NCI-H524 treated with DMSO at 0.1 percent for 48 hours (cell line): ENCODE measurements at regions not wholly inside any gene's neighbourhood (a gene's known extent, or its start where the extent isn't known, plus 50 kb on each side); places are given as distances from the start of the nearest gene placed in this dataset.

ENCODE experiments used
- DNase-seq: peaks from one replicate; lab custom pipeline; 2025; lab: John Stamatoyannopoulos, UW

DNA sequence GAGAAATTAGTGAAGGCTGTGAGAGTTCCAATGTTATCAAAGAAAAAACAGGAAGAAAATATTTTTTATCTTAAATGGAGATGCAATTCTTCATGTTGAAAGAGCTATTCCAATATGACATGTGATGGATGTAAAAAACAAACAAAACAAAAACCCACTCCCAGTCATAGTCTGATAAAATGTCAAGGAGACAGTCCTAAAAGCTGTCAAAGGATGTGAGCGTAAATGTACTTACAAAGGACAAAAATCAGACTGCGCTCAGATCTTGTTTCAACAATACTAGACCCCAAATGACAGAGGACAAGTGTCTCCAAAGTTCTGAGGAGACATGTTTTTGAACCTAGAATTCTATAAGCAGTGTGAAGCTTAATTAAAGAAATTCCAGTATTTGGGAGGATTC lies 265.8 kb downstream of the PLPP3 start:
- no peak for DNase-seq

DNA sequence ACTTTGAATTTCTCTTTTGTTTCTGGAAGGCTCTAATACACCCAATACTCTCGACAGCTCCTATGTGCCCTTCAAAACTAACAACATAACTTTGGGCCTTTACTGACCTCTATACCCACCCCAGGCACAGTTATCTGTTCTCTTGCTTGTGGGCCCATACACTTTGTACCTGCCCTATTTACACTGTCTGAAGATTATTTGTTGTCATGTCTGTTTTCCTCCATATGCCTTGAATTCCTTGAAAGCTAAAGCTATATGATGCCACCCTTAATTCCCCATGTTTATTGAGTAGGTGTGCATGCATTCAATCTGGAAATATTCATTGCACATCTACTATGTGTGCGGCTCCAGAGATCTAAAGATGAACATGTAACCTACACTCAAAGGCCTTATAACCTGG lies 267.6 kb downstream of the PLPP3 start:
- no peak for DNase-seq

GRCh38 chr1:56310945-56311344 lies 268.4 kb downstream of the PLPP3 start:
- DNase-seq = no peak

- no peak for DNase-seq
Measured at GRCh38 chr1:56309065-56309464, 270.3 kb downstream of the PLPP3 start.

GRCh38 chr1:56304975-56305374 lies 274.4 kb downstream of the PLPP3 start:
- no peak for DNase-seq

DNA sequence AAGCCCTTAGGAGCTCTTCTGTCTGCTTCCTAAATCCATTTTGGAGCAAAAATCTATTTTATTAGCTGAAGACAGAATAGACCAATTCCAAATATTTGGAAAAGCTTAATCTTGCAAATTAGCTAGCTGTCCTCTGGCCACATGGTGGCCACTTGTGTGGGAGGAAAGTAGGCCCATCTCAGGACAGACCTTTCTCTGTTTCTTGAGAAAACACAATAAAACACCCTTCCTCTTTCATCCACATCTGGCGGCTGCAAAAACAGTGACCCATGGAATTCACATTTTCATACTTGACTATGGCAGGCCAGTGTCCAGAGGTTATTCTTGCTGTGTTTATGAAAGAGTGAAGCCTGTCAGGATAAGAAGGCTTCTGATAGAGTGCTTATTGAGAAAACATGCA lies 275.6 kb downstream of the PLPP3 start:
- no peak for DNase-seq

GRCh38 chr1:56302878-56303277 lies 276.5 kb downstream of the PLPP3 start:
- DNase-seq = no peak

GRCh38 chr1:56301791-56302190 lies 277.6 kb downstream of the PLPP3 start:
- no peak for DNase-seq

DNA sequence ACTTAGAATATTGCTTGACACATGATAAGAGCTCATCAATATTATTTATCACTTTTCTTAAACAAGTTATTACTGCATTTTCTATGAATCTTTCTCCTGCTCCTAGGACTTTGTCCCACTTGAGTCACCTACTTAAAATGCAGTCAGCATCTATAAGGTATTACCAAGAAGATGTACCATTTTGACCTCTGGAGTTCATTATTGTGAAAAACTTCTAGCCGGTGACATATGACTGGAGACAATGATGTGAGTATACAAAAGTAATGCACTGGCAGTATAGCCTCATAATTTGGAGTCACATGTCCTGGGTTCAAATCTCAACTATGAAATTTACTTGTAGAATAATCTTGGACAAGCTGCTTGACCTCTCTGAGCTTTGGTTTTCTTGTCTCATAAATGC lies 278.5 kb downstream of the PLPP3 start:
- DNase-seq = no peak

- no peak for DNase-seq
Measured at GRCh38 chr1:56298866-56299265, 280.5 kb downstream of the PLPP3 start.

GRCh38 chr1:56297904-56298303 lies 281.5 kb downstream of the PLPP3 start:
- no peak for DNase-seq

- no peak for DNase-seq
Measured at GRCh38 chr1:56297208-56297607, 282.2 kb downstream of the PLPP3 start.

DNA sequence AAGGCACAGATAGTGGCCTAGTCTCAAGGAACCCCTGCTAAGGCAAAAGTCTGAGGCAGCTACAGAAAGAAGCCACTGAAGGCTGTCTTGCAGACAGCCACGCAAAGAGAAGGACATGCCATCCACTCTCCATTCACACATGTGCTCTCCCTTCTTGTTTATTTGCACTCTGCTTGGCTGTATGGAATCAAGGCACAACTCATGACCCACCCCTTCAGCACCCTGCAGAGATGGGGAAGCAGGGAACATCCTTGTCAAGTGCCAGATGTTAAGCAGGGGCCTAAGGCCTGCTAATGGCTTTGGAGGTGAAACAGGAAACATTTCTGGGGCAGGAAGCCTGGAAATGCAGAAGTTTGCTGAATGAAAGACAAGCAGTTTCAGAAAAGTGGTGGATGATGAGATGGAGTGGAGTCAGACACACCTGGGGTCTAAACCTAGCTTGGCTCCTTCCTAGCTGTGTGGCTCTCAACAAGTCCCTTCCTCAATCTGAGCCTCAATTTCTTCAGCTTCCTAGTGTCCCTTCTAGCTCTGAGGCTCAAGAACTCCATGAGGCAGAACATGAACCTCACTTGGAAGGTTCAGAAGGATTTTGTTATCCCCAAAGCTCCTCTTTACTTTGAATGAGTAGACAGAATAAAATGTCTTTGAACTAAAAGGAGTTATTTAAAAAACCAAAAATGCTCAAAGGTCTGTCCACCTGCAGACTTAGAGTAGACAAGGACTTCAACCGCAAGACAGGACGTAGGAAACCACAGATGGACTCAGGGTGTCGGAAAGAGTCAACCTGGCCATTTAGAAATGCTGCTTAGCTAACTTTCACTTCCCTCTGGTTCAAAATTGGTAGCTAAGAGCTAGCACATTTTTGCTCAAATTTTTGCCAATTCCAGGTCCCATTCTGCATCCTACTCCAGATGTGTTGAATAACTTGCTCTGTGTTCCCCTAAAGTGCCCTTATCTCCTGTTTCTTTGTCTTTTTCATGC lies 283.1 kb downstream of the PLPP3 start:
- DNase-seq = no peak

- no peak for DNase-seq
Measured at GRCh38 chr1:56291374-56291919, 287.9 kb downstream of the PLPP3 start.

- DNase-seq = no peak
Measured at GRCh38 chr1:56289260-56289659, 290.1 kb downstream of the PLPP3 start.

DNA sequence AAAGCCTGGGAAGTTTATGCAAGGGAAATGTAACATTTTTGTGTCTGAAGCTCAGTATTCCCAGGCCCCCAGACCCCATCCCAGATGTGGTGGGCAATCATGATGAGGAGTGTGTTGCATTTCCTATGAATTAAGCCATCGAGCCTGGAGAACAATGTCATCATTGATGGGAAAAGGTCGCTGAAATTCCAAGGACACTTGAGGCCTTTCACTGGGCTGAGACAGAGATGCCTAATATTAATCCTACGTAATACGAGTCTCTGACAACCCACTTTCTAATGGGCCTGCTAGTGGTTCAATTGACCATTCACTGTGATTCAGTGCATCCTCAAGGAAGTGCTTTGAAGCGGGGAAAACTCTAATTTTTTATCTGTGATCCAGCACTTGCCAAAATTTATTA lies 291.6 kb downstream of the PLPP3 start:
- DNase-seq = no peak

DNA sequence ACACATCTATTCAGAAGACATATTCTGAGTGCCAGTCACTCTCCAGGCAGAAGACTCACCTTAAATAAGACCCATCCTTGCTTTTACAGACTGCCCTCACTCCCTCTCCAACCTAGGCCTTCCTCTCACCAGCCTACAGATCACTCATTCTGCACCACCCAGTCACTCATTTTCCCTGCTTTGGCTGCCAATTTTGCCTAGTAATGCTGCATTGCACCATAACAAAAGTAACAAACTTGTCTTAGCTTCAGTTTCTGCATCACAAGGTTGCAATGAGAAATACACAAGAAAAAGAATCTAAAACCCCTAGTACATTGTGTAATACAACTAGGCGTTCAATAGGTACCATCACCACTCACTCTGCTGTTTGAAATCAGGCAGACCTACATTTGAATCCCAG lies 292.4 kb downstream of the PLPP3 start:
- no peak for DNase-seq

- no peak for DNase-seq
Measured at GRCh38 chr1:56286506-56286905, 292.9 kb downstream of the PLPP3 start.

GRCh38 chr1:56285554-56286402 lies 293.6 kb downstream of the PLPP3 start:
- DNase-seq = no peak

- DNase-seq = no peak
Measured at GRCh38 chr1:56284928-56285327, 294.4 kb downstream of the PLPP3 start.

DNA sequence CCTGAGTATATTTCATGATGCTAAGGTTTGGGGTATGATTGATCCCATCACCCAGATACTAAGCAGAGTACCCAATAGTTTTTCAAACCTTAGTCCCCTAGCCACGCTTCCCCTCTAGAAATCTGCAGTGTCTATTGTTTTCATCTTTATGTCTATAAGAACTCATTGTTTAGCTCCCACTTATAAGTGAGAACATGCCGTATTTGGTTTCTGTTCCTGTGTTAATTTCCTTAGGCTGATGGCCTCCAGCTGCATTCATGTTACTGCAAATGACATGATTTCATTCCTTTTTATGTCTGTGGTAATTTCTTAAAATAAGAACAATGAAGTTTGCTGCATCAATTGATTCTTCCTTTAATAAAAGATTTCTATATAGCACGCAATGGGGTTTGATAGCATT lies 301.3 kb downstream of the PLPP3 start:
- no peak for DNase-seq

GRCh38 chr1:56268519-56269140 lies 310.7 kb downstream of the PLPP3 start:
- DNase-seq = no peak
